ENCODE measurements at regions not wholly inside any gene's neighbourhood (a gene's known extent, or its start where the extent isn't known, plus 50 kb on each side); places are given as distances from the start of the nearest gene placed in this dataset.

DNA sequence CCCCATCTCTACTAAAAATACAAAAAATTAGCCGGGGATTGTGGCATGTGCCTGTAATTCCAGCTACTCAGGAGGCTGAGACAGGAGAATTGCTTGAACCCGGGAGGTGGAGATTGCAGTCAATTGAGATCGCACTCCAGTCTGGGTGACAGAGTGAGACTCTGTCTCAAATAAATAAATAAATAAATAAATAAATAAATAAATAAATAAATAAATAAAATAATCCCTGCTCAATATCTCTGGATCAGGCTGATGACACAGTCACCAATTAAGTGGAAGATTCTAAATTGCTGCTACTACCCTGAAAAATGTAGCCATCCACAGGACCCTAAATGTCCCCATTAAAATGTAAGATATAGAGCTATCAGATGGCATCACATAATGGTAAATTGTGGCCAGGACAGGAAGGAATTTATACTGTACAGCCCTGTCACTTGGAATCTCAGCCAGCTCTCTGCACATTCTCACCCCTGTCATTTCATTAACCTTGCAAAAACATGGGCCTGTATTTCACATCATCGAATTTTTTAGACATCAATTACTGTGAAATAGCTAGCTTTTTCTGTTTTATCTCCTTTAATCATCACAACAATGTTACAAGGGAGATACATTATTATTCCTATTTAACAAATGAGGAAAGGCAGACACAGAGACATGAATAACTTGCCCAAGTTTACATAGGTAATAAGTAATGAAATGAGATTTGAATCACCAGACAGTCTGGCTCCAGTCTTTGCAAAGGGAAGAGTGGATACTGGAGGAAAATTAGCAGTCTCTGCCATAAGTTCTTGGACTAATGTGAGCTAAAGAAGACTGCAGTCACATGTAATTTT, 56.7 kb upstream of the NTPCR start:
- no peak for DNase-seq

DNA sequence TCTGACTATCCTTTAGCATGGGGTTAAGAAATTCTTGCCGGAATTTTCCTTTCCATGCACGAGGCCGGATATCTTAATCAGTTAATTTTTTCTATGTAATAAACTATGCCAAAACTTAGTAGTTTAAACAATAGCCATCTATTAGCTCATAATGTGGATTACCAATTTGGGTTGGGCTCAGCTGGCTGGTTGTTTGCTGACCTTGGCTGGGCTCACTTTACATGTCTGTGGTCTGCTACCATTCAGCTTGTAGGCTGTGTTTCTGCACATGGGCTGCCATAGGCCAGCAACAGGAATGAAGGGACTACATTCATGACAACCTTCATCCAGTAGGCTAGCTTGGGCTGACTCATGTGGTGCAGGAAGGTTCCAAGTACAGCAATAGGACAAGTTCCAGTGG, 56.0 kb upstream of the NTPCR start:
- no peak for DNase-seq

DNA sequence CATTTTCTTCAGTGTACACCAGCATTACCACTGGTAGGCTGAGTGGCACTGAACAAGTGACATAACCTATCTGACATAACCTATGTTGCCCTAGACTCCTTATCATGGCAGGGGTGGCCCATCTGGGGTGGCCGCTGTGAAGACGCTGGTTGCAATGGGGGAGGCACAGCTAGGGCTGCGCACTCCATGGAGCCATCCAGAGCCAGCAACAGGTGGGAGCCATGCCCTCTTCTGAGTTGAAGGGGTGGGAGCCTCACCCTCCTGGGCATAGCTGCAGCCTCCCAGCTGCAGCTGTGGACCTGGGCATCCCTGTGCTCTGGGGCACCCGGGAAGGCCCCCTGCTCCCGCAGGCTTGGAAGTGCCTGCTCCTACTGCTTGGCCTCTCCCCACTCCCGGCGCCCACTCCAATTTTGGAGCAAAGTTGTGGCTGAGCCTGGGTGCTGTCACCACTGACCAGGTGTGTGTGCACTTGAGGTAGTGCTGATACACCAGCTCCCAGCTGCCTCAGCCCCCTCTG, 52.4 kb upstream of the NTPCR start:
- DNase-seq, result no peak

DNA sequence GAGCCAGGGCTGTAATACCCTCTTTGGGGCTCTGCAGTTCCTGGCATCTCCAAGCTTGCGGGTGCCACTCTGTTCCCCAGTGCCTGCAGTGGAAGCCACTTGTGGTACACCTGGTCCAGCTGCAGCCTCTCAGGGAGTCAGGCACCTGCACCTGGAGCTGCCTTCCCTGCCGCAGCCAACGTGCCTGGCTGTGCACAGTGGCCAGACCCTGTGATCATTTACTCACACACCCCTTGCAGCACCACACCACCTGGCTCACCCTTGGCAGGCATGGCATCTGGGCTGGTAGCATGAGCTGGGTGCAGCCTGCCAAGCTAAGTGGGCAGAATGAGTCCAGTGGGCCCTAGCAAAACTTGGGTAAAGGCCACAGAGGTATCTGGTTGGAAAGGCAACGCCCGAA, 51.1 kb upstream of the NTPCR start:
- no peak for DNase-seq

DNA sequence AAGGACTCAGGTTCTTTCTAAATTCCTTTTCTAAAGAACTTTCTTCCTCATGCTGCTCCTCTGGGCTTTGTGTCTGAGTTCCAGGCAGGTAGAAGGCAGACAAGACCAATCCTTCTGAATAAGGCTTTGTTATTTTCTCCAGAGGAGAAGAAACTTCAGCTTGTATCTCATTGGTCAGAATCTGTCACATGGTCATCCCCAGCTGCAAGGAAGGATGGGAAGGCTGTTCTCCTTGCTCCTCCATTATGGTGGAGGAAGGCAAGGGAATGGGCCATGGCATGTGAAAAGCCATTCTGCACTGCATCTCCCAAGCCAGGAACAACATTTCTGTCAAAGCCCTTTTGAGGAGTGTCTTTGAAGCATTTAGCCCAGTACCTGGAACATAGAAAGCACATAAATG, 50.6 kb upstream of the NTPCR start:
- no peak for DNase-seq
